IMR-90 (cell line): ENCODE measurements at regions not wholly inside any gene's neighbourhood (a gene's known extent, or its start where the extent isn't known, plus 50 kb on each side); places are given as distances from the start of the nearest gene placed in this dataset.

Experiments used
- ATAC-seq: fragments of 200-7000 bp; cut with Tn5 transposase; 2 replicates; pipeline ENCODE4 v1.9.1; 2020; ENCODE audit warnings: low read depth, mild to moderate bottlenecking, moderate library complexity
- BruUV-seq: library from RNA; stranded (reverse); fragments of 400-500 nt; replicated peaks from 2 replicates; lab custom pipeline; 2021; lab: Mats Ljungman, UMichigan
- CTCF ChIA-PET: fragments of 300-600 bp; formaldehyde crosslinking; extraction: SDS; loops from one replicate; lab custom pipeline; 2021; ENCODE audit warnings: antibody characterized with exemption; lab: Yijun Ruan, JAX
- POLR2A ChIA-PET: fragments of 300-600 bp; sonication (Branson Sonifier 250); formaldehyde crosslinking; loops from one replicate; lab custom pipeline; 2022; ENCODE audit warnings: antibody characterized with exemption; ENCODE audit not compliant: unreplicated experiment; lab: Charles Lee
- DNase-seq: peaks from one replicate; pipeline ENCODE4 v3.0.0; 2013
- H2AFZ ChIP-seq: replicated peaks from 2 replicates; pipeline ENCODE3; 2013; ENCODE audit warnings: low read length, mild to moderate bottlenecking; ENCODE audit not compliant: poor library complexity
- H2AK5ac ChIP-seq: 2 replicates; pipeline ENCODE4 v1.6.1; 2013; ENCODE audit warnings: low read depth, low read length, inconsistent platforms
- H2AK9ac ChIP-seq: replicated peaks from 2 replicates; pipeline ENCODE3; 2013; ENCODE audit warnings: mild to moderate bottlenecking, low read depth, low read length, moderate library complexity; ENCODE audit not compliant: poor library complexity
- H2BK120ac ChIP-seq: 2 replicates; pipeline ENCODE4 v1.6.1; 2013; ENCODE audit warnings: low read depth, low read length, inconsistent platforms
- H2BK15ac ChIP-seq: 3 replicates; pipeline ENCODE4 v1.6.1; 2013; ENCODE audit warnings: low read depth, low read length, inconsistent platforms
- H2BK20ac ChIP-seq: 2 replicates; pipeline ENCODE4 v1.6.1; 2013; ENCODE audit warnings: low read depth, mild to moderate bottlenecking, inconsistent platforms, low read length, moderate library complexity
- H2BK5ac ChIP-seq: 2 replicates; pipeline ENCODE4 v1.6.1; 2013; ENCODE audit warnings: mild to moderate bottlenecking, low read depth, low read length, inconsistent platforms; ENCODE audit not compliant: poor library complexity, severe bottlenecking
- H3K14ac ChIP-seq: replicated peaks from 2 replicates; pipeline ENCODE4 v1.6.1; 2013; ENCODE audit warnings: low read depth, low read length, inconsistent platforms
- H3K18ac ChIP-seq: 2 replicates; pipeline ENCODE4 v1.6.1; 2013; ENCODE audit warnings: low read depth, low read length, control low read depth
- H3K23ac ChIP-seq: 2 replicates; pipeline ENCODE4 v1.6.1; 2013; ENCODE audit warnings: low read depth, low read length, inconsistent platforms
- H3K27ac ChIP-seq: 2 replicates; pipeline ENCODE4 v1.5.1; 2013; ENCODE audit warnings: mild to moderate bottlenecking, control low read depth, low read length; ENCODE audit not compliant: insufficient read depth
- H3K27me3 ChIP-seq: 2 replicates; pipeline ENCODE4 v1.6.1; 2013; ENCODE audit warnings: low read length; ENCODE audit not compliant: control insufficient read depth, insufficient read depth
- H3K36me3 ChIP-seq: 2 replicates; pipeline ENCODE4 v1.6.1; 2013; ENCODE audit warnings: low read length, mixed read lengths; ENCODE audit not compliant: control insufficient read depth, insufficient read depth
- H3K4ac ChIP-seq: 2 replicates; pipeline ENCODE4 v1.6.1; 2013; ENCODE audit warnings: low read depth, low read length, inconsistent platforms
- H3K4me1 ChIP-seq: 2 replicates; pipeline ENCODE4 v1.6.1; 2013; ENCODE audit warnings: low read length, mixed read lengths; ENCODE audit not compliant: control insufficient read depth, insufficient read depth
- H3K4me2 ChIP-seq: 2 replicates; pipeline ENCODE4 v1.6.1; 2013; ENCODE audit warnings: low read depth, mild to moderate bottlenecking, control low read depth, low read length, moderate library complexity
- H3K4me3 ChIP-seq: 2 replicates; pipeline ENCODE4 v1.5.1; 2013; ENCODE audit warnings: low read depth, mild to moderate bottlenecking, control low read depth, low read length, moderate library complexity; ENCODE audit not compliant: insufficient read depth
- H3K56ac ChIP-seq: 2 replicates; pipeline ENCODE4 v1.6.1; 2013; ENCODE audit warnings: low read length, inconsistent platforms; ENCODE audit not compliant: insufficient read depth; ENCODE audit errors: extremely low read depth
- H3K79me1 ChIP-seq, 2 experiments: 2 replicates each; pipeline ENCODE4 v1.6.1; 2013; ENCODE audit warnings: low read length in 2 of 2, inconsistent platforms in 1 of 2, low read depth in 1 of 2
- H3K9ac ChIP-seq: 2 replicates; pipeline ENCODE4 v1.6.1; 2013; ENCODE audit warnings: low read depth, low read length, control low read depth
- H3K9me1 ChIP-seq: 2 replicates; pipeline ENCODE4 v1.6.1; 2013; ENCODE audit warnings: low read length, inconsistent platforms; ENCODE audit not compliant: insufficient read depth
- H3K9me3 ChIP-seq: 2 replicates; pipeline ENCODE4 v1.6.1; 2013; ENCODE audit warnings: low read length; ENCODE audit not compliant: control insufficient read depth, insufficient read depth
- H4K20me1 ChIP-seq: 2 replicates; pipeline ENCODE4 v1.6.1; 2013; ENCODE audit warnings: low read length, inconsistent platforms; ENCODE audit not compliant: insufficient read depth
- H4K5ac ChIP-seq: 2 replicates; pipeline ENCODE4 v1.6.1; 2013; ENCODE audit warnings: mild to moderate bottlenecking, low read depth, low read length, control low read depth
- H4K8ac ChIP-seq, 2 experiments: 2 replicates each; pipeline ENCODE4 v1.6.1; 2013; ENCODE audit warnings: low read depth in 2 of 2, low read length in 2 of 2, control low read depth in 1 of 2, inconsistent platforms in 1 of 2
- H4K91ac ChIP-seq: 2 replicates; pipeline ENCODE4 v1.6.1; 2013; ENCODE audit warnings: low read depth, low read length, inconsistent platforms; ENCODE audit not compliant: insufficient read depth
- BHLHE40 ChIP-seq: fragments of 150-350 bp; IDR thresholded peaks from 2 replicates; pipeline ENCODE4 v1.6.1; 2016; ENCODE audit warnings: mild to moderate bottlenecking, low read depth, low read length
- CEBPB ChIP-seq: IDR thresholded peaks from 2 replicates; pipeline ENCODE4 v1.6.1; 2012; ENCODE audit warnings: low read depth, low read length, improper control_type of control experiment
- CHD1 ChIP-seq: IDR thresholded peaks from 2 replicates; pipeline ENCODE4 v1.6.1; 2012; ENCODE audit warnings: low read depth, low read length, improper control_type of control experiment
- FOS ChIP-seq: fragments of 150-350 bp; IDR thresholded peaks from 2 replicates; pipeline ENCODE4 v1.6.1; 2016; ENCODE audit warnings: low read depth, low read length
- MAFK ChIP-seq: IDR thresholded peaks from 2 replicates; pipeline ENCODE4 v1.6.1; 2012; ENCODE audit warnings: low read depth, low read length, improper control_type of control experiment
- MAZ ChIP-seq: IDR thresholded peaks from 2 replicates; pipeline ENCODE4 v1.6.1; 2012; ENCODE audit warnings: low read depth, mild to moderate bottlenecking, low read length, improper control_type of control experiment, moderate library complexity, borderline replicate concordance
- MXI1 ChIP-seq: IDR thresholded peaks from 2 replicates; pipeline ENCODE4 v1.6.1; 2012; ENCODE audit warnings: low read depth, mild to moderate bottlenecking, low read length, moderate library complexity, borderline replicate concordance
- NFE2L2 ChIP-seq: fragments of 150-350 bp; IDR thresholded peaks from 2 replicates; pipeline ENCODE4 v1.6.1; 2016; ENCODE audit warnings: low read depth, mild to moderate bottlenecking, low read length
- POLR2A ChIP-seq: IDR thresholded peaks from 2 replicates; pipeline ENCODE4 v1.6.1; 2012; ENCODE audit warnings: mild to moderate bottlenecking, low read depth, low read length
- RAD21 ChIP-seq: IDR thresholded peaks from 2 replicates; pipeline ENCODE4 v1.6.1; 2012; ENCODE audit warnings: low read length, improper control_type of control experiment
- RCOR1 ChIP-seq: IDR thresholded peaks from 2 replicates; pipeline ENCODE4 v1.6.1; 2012; ENCODE audit warnings: mild to moderate bottlenecking, low read length, improper control_type of control experiment; ENCODE audit not compliant: insufficient replicate concordance
- RFX5 ChIP-seq: IDR thresholded peaks from 2 replicates; pipeline ENCODE4 v1.8.0; 2012; ENCODE audit warnings: low read depth, mild to moderate bottlenecking, low read length, moderate library complexity
- SMC3 ChIP-seq: fragments of 150-350 bp; IDR thresholded peaks from 2 replicates; pipeline ENCODE4 v1.6.1; 2016; ENCODE audit warnings: low read depth, mild to moderate bottlenecking, antibody characterized with exemption, low read length, moderate library complexity
- WGBS, 2 experiments: methylation state at CpG; one replicate each; pipeline versions ENCODE4 v1.1.5 to v1.1.7; 2013; ENCODE audit warnings: missing lambda C conversion rate in 2 of 2; ENCODE audit not compliant: insufficient read length in 1 of 2; ENCODE audit errors: extremely low coverage in 2 of 2; 5-methylcytosine and 5-hydroxymethylcytosine counted together
- dilution Hi-C: fragments of 300-500 bp; cut with HindIII; formaldehyde crosslinking; loops from one replicate; pipeline ENCODE4 v1.14.3; 2018; ENCODE audit warnings: low sequenced_read_pairs; ENCODE audit not compliant: unreplicated experiment
- in situ Hi-C: fragments of 300-500 bp; cut with MboI; formaldehyde crosslinking; loops from 3 replicates; pipeline ENCODE4 v1.14.3; 2019; ENCODE audit warnings: low sequenced_read_pairs, inconsistent platforms, mixed read lengths
- intact Hi-C: fragments of 100-400 bp; cut with micrococcal nuclease; formaldehyde crosslinking; loops from 2 replicates; pipeline ENCODE4 v1.10.0; 2022
- TF ChIP-seq, protein P1 (sequence below): fragments of 150-350 bp; IDR thresholded peaks from 2 replicates; pipeline ENCODE4 v1.6.1; 2017; ENCODE audit warnings: mild to moderate bottlenecking, antibody characterized with exemption, low read length, low read depth
- TF ChIP-seq, protein P2 (sequence below): conservative IDR thresholded peaks from 2 replicates; pipeline ENCODE4 v1.5.1; 2012; ENCODE audit warnings: mild to moderate bottlenecking, low read depth, low read length, improper control_type of control experiment
- TF ChIP-seq, protein P3 (sequence below): fragments of 150-350 bp; IDR thresholded peaks from 2 replicates; pipeline ENCODE4 v1.6.1; 2016; ENCODE audit warnings: low read depth, mild to moderate bottlenecking, low read length, moderate library complexity, borderline replicate concordance

DNA sequence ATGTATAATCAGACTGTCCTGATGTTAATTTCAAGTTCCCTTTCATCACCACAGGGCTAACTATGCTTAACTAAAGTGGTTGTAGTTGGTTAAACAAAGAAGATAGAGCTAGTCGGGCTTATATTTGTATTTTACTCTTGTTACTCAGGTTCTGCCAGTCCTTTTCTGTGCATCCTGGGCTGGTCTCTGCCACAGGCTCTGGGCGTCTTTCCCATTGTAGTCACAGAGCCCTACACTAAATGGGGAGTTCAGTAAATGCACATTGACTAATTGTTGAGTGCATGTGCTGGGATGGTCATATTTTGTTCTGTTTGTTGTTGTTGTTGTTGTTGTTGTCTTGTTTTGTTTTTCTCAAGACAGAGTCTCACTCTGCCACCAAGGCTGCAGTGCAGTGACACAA, 125.4 kb upstream of the PGR start:
- no peak overlapping the region for H3K18ac ChIP-seq
- H2AK9ac ChIP-seq, result no peak overlapping the region
- CTCF ChIA-PET, result no interaction called here
- no peaks in the 10 kb centered on the region for H4K20me1 ChIP-seq
- ATAC-seq (no peak), DNase-seq (no peak)
- no peak overlapping the region for H2BK20ac ChIP-seq
- no peak overlapping the region for H3K56ac ChIP-seq
- no peak overlapping the region for H2BK120ac ChIP-seq
- H4K8ac ChIP-seq, result no peak overlapping the region
- TF ChIP-seq MAFK (no peak), CEBPB (no peak), POLR2A (no peak), CHD1 (no peak), MAZ (no peak), FOS (no peak), BHLHE40 (no peak), MXI1 (no peak), RCOR1 (no peak), RAD21 (no peak), NFE2L2 (no peak), RFX5 (no peak), SMC3 (no peak)
- TF ChIP-seq, protein P1, sequence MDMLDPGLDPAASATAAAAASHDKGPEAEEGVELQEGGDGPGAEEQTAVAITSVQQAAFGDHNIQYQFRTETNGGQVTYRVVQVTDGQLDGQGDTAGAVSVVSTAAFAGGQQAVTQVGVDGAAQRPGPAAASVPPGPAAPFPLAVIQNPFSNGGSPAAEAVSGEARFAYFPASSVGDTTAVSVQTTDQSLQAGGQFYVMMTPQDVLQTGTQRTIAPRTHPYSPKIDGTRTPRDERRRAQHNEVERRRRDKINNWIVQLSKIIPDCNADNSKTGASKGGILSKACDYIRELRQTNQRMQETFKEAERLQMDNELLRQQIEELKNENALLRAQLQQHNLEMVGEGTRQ, result no peak
- TF ChIP-seq, protein P2, sequence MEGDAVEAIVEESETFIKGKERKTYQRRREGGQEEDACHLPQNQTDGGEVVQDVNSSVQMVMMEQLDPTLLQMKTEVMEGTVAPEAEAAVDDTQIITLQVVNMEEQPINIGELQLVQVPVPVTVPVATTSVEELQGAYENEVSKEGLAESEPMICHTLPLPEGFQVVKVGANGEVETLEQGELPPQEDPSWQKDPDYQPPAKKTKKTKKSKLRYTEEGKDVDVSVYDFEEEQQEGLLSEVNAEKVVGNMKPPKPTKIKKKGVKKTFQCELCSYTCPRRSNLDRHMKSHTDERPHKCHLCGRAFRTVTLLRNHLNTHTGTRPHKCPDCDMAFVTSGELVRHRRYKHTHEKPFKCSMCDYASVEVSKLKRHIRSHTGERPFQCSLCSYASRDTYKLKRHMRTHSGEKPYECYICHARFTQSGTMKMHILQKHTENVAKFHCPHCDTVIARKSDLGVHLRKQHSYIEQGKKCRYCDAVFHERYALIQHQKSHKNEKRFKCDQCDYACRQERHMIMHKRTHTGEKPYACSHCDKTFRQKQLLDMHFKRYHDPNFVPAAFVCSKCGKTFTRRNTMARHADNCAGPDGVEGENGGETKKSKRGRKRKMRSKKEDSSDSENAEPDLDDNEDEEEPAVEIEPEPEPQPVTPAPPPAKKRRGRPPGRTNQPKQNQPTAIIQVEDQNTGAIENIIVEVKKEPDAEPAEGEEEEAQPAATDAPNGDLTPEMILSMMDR, result no peak
- TF ChIP-seq, protein P3, sequence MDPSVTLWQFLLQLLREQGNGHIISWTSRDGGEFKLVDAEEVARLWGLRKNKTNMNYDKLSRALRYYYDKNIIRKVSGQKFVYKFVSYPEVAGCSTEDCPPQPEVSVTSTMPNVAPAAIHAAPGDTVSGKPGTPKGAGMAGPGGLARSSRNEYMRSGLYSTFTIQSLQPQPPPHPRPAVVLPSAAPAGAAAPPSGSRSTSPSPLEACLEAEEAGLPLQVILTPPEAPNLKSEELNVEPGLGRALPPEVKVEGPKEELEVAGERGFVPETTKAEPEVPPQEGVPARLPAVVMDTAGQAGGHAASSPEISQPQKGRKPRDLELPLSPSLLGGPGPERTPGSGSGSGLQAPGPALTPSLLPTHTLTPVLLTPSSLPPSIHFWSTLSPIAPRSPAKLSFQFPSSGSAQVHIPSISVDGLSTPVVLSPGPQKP, result no peak
- POLR2A ChIA-PET, result no interaction called here
- H2AK5ac ChIP-seq, result no peak overlapping the region
- no peak overlapping the region for H3K9ac ChIP-seq
- no TSS peak for BruUV-seq
- H3K4me2 ChIP-seq, result no peak overlapping the region
- intact Hi-C loops, result no loop called here
- H3K27me3 ChIP-seq, result no peaks in the 10 kb centered on the region
- H3K27ac ChIP-seq, result no peak overlapping the region
- no peak overlapping the region for H3K14ac ChIP-seq
- no peak overlapping the region for H3K4me3 ChIP-seq
- H3K36me3 ChIP-seq, result no peaks in the 10 kb centered on the region
- H3K9me1 ChIP-seq, result no peaks in the 10 kb centered on the region
- no peak overlapping the region for H3K23ac ChIP-seq
- H4K91ac ChIP-seq, result no peak overlapping the region
- dilution Hi-C loops, result no loop called here
- H2BK5ac ChIP-seq, result no peak overlapping the region
- H3K79me1 ChIP-seq, result no peaks in the 10 kb centered on the region
- no peak overlapping the region for H2BK15ac ChIP-seq
- 50% methylated on average over 1 of the region's 2 CpGs; no CpG with 5 or more reads in 1 of the 2 experiments for WGBS, 2 experiments
- H3K9me3 ChIP-seq, result no peaks in the 10 kb centered on the region
- H3K4ac ChIP-seq, result no peak overlapping the region
- no peak overlapping the region for H4K5ac ChIP-seq
- no peak overlapping the region for H2AFZ ChIP-seq
- no peaks in the 10 kb centered on the region for H3K4me1 ChIP-seq
- in situ Hi-C loops, result no loop called here
